8988T (cell line): ENCODE measurements at regions not wholly inside any gene's neighbourhood (a gene's known extent, or its start where the extent isn't known, plus 50 kb on each side); places are given as distances from the start of the nearest gene placed in this dataset.

ENCODE experiments used
- DNase-seq: peaks from one replicate; pipeline ENCODE4 v3.0.0; 2011

GRCh38 chr1:228923973-228924686, 188.9 kb downstream of the RHOU start:
- no peak for DNase-seq

- DNase-seq = no peak
Observed at GRCh38 chr1:228925691-228926090, 190.4 kb downstream of the RHOU start.

- DNase-seq = no peak
Observed at GRCh38 chr1:228927421-228927820, 192.1 kb downstream of the RHOU start.

- DNase-seq = no peak
Observed at GRCh38 chr1:228927946-228928898, 192.9 kb downstream of the RHOU start.

- DNase-seq = no peak
Observed at GRCh38 chr1:228929476-228930027, 194.3 kb downstream of the RHOU start.

- DNase-seq = no peak
Observed at GRCh38 chr1:228930479-228930957, 195.2 kb downstream of the RHOU start.

- no peak for DNase-seq
Observed at GRCh38 chr1:228933753-228934152, 198.5 kb downstream of the RHOU start.

GRCh38 chr1:228935198-228935663, 200.0 kb downstream of the RHOU start:
- DNase-seq = no peak

GRCh38 chr1:228935855-228936727, 200.8 kb downstream of the RHOU start:
- no peak for DNase-seq

GRCh38 chr1:228936881-228937280, 201.6 kb downstream of the RHOU start:
- DNase-seq = no peak

- DNase-seq = no peak
Observed at GRCh38 chr1:228937351-228937750, 202.1 kb downstream of the RHOU start.

GRCh38 chr1:228937851-228938536, 202.7 kb downstream of the RHOU start:
- no peak for DNase-seq

- DNase-seq = no peak
Observed at GRCh38 chr1:228938537-228938901, 203.2 kb downstream of the RHOU start.

- DNase-seq = no peak
Observed at GRCh38 chr1:228939001-228939691, 203.9 kb downstream of the RHOU start.

- no peak for DNase-seq
Observed at GRCh38 chr1:228939881-228940392, 204.7 kb downstream of the RHOU start.

- no peak for DNase-seq
Observed at GRCh38 chr1:228940526-228940925, 205.2 kb downstream of the RHOU start.

GRCh38 chr1:228940926-228941325, 205.6 kb downstream of the RHOU start:
- no peak for DNase-seq

- DNase-seq = no peak
Observed at GRCh38 chr1:228941666-228942065, 206.4 kb downstream of the RHOU start.

- DNase-seq = no peak
Observed at GRCh38 chr1:228943436-228943835, 208.2 kb downstream of the RHOU start.

GRCh38 chr1:228944296-228944695, 209.0 kb downstream of the RHOU start:
- DNase-seq = no peak

- DNase-seq = no peak
Observed at GRCh38 chr1:228944935-228945371, 209.7 kb downstream of the RHOU start.
